ENCODE measurements at regions not wholly inside any gene's neighbourhood (a gene's known extent, or its start where the extent isn't known, plus 50 kb on each side); places are given as distances from the start of the nearest gene placed in this dataset.
"Not testable (repeated sequence)": the region's sequence is repeated elsewhere in the genome, so short reads cannot be mapped to it uniquely, and the experiment has no call there.

GRCh38 chr13:74550039-74550438 is 415.8 kb upstream of the KLF12 start:
- no peaks in the 10 kb centered on the region for H3K4me1 ChIP-seq (replicated peaks)
- no peak for DNase-seq (ENCODE audit: low spot score)
- no peak overlapping the region for H3K4me3 ChIP-seq
- 82% methylated on average over 2 of the region's 2 CpGs for WGBS
- TF ChIP-seq POLR2AphosphoS5 (IDR thresholded peaks at IDR 0.05) (no peak), POLR2A (IDR thresholded peaks at IDR 0.05) (no peak), CTCF (IDR thresholded peaks at IDR 0.05) (no peak)
- no peaks in the 10 kb centered on the region for H3K9me3 ChIP-seq
- H3K27me3 ChIP-seq (replicated peaks; ENCODE audit: insufficient read depth) = no peaks in the 10 kb centered on the region
- intact Hi-C loops (cut with DNase I) = no loop called here
- no peaks in the 10 kb centered on the region for H3K36me3 ChIP-seq
- H3K27ac ChIP-seq = no peak overlapping the region

DNA sequence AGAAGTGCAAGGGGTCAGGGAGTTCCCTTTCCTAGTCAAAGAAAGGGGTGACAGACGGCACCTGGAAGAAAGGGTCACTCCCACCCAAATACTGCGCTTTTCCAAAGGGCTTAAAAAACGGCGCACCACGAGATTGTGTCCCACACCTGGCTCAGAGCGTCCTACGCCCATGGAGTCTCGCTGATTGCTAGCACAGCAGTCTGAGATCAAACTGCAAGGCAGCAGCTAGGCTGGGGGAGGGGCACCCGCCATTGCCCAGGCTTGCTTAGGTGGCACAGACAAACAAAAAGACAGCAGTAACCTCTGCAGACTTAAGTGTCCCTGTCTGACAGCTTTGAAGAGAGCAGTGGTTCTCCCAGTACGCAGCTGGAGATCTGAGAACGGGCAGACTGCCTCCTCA is 402.4 kb upstream of the KLF12 start:
- H3K9me3 ChIP-seq; DNase-seq (ENCODE audit: low spot score); H3K27me3 ChIP-seq (replicated peaks; ENCODE audit: insufficient read depth); H3K36me3 ChIP-seq; intact Hi-C loops (cut with DNase I); H3K27ac ChIP-seq; H3K4me1 ChIP-seq (replicated peaks); H3K4me3 ChIP-seq: not testable (repeated sequence)
- WGBS = 76% methylated on average over 9 of the region's 11 CpGs

- H3K27ac ChIP-seq = no peak overlapping the region
- no peak for TF ChIP-seq POLR2AphosphoS5 (IDR thresholded peaks at IDR 0.05)
- TF ChIP-seq POLR2A (IDR thresholded peaks at IDR 0.05) = no peak
- TF ChIP-seq CTCF (IDR thresholded peaks at IDR 0.05) = no peak
- intact Hi-C loops (cut with DNase I) = no loop called here
- no peak for DNase-seq (ENCODE audit: low spot score)
- no peak overlapping the region for H3K4me3 ChIP-seq
- no peaks in the 10 kb centered on the region for H3K27me3 ChIP-seq (replicated peaks; ENCODE audit: insufficient read depth)
- WGBS = 90% methylated on average over 2 of the region's 2 CpGs
- H3K9me3 ChIP-seq = no peaks in the 10 kb centered on the region
- no peaks in the 10 kb centered on the region for H3K36me3 ChIP-seq
- H3K4me1 ChIP-seq (replicated peaks) = no peaks in the 10 kb centered on the region
Measured at GRCh38 chr13:74533226-74533625, 399.0 kb upstream of the KLF12 start.

DNA sequence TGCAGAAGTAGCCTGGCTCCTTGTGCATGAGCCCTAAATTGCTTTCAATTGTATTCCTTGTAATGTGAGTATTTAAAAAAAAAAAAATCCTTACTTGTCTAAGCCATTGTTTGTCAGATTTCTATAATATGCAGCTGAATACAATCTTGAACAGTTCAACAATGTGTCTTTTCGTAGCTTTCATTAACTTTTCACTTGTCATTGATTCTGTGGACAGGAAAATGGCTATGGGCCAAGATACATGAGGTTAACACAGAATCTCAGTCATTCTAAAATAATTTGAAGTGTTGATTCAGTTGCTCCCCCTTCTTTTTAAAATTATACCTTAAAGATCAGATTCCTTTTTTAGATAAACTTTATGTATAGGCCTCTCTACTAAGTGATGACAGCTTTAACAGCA is 395.8 kb upstream of the KLF12 start:
- TF ChIP-seq POLR2AphosphoS5 (IDR thresholded peaks at IDR 0.05) = no peak
- TF ChIP-seq POLR2A (IDR thresholded peaks at IDR 0.05) = no peak
- Histone ChIP-seq H3K9me3 (no peaks in the 10 kb centered on the region), H3K4me3 (no peak overlapping the region), H3K27me3 (replicated peaks; ENCODE audit: insufficient read depth) (no peaks in the 10 kb centered on the region), H3K4me1 (replicated peaks) (no peaks in the 10 kb centered on the region), H3K27ac (no peak overlapping the region), H3K36me3 (no peaks in the 10 kb centered on the region)
- 80% methylated on average over 1 of the region's 1 CpG for WGBS
- no peak for DNase-seq (ENCODE audit: low spot score)
- intact Hi-C loops (cut with DNase I) = no loop called here

GRCh38 chr13:74528734-74529513 is 394.7 kb upstream of the KLF12 start:
- Histone ChIP-seq H3K4me1 (replicated peaks) (no peaks in the 10 kb centered on the region), H3K4me3 (no peak overlapping the region), H3K36me3 (no peaks in the 10 kb centered on the region), H3K9me3 (no peaks in the 10 kb centered on the region), H3K27ac (no peak overlapping the region), H3K27me3 (replicated peaks; ENCODE audit: insufficient read depth) (no peaks in the 10 kb centered on the region)
- 78% methylated on average over 4 of the region's 4 CpGs for WGBS
- intact Hi-C loops (cut with DNase I) = no loop called here
- DNase-seq (ENCODE audit: low spot score) = no peak
- TF ChIP-seq POLR2A (IDR thresholded peaks at IDR 0.05) (no peak), POLR2AphosphoS5 (IDR thresholded peaks at IDR 0.05) (no peak), CTCF (IDR thresholded peaks at IDR 0.05) (no peak)

DNA sequence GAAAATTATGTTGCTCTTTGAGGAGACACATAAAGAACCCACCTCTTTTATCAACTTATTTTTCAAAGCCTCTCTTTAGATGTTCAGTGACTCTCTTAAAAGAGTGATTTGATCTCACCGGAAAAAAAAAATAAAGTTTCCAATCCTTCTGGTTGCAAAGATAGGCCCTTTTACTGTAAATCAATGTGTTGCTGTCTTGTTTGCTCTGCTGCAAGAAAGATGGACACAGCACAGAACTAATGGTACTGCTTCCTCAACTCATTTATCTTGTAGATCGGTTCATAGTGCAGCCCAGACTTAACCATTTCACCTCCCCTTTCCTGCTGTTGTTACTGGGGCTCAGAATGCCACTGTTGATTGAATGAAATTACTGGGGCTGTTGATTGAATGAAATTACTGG is 388.9 kb upstream of the KLF12 start:
- Histone ChIP-seq H3K27me3 (replicated peaks; ENCODE audit: insufficient read depth) (no peaks in the 10 kb centered on the region), H3K4me1 (replicated peaks) (no peaks in the 10 kb centered on the region), H3K4me3 (no peak overlapping the region), H3K27ac (no peak overlapping the region), H3K36me3 (no peaks in the 10 kb centered on the region), H3K9me3 (no peaks in the 10 kb centered on the region)
- WGBS = 31% methylated on average over 2 of the region's 2 CpGs
- DNase-seq (ENCODE audit: low spot score) = no peak
- intact Hi-C loops (cut with DNase I) = no loop called here
- TF ChIP-seq POLR2A (IDR thresholded peaks at IDR 0.05) (no peak), POLR2AphosphoS5 (IDR thresholded peaks at IDR 0.05) (no peak), CTCF (IDR thresholded peaks at IDR 0.05) (no peak)
